ENCODE measurements at regions not wholly inside any gene's neighbourhood (a gene's known extent, or its start where the extent isn't known, plus 50 kb on each side); places are given as distances from the start of the nearest gene placed in this dataset.

- WGBS (ENCODE audit: missing lambda C conversion rate): 65% methylated on average over 3 of the region's 3 CpGs
- Histone ChIP-seq H3K4me2 (no peak overlapping the region), H3K4me1 (no peaks in the 10 kb centered on the region), H3K9me3 (no peaks in the 10 kb centered on the region), H3K4me3 (no peak overlapping the region), H3K27ac (no peak overlapping the region)
- DNase-seq (ENCODE audit: low read depth in 1 of 2, low spot score in 1 of 2) (no peak), FAIRE-seq (no peak), ATAC-seq (no peak)
- TF ChIP-seq HDAC2 (IDR thresholded peaks at IDR 0.05) (no peak), FOXS1 (CRISPR knock-in tag; IDR thresholded peaks at IDR 0.05) (no peak), NR3C1 (IDR thresholded peaks at IDR 0.05) (no peak), FOSL2 (IDR thresholded peaks at IDR 0.05) (no peak), FOSL2 (CRISPR knock-in tag; IDR thresholded peaks at IDR 0.05) (no peak), KDM5A (IDR thresholded peaks at IDR 0.05) (no peak), JUN (IDR thresholded peaks at IDR 0.05) (no peak), ZSCAN20 (CRISPR knock-in tag; IDR thresholded peaks at IDR 0.05) (no peak), EHMT2 (IDR thresholded peaks at IDR 0.05; ENCODE audit: low read depth) (no peak), RFX5 (IDR thresholded peaks at IDR 0.05) (no peak), SREBF2 (IDR thresholded peaks at IDR 0.05) (no peak)
- CTCF ChIA-PET: interaction anchor here (0.8 to 0.9 kb wide), 2 partner anchors 11 to 29 kb away, joined by 3 to 4 read pairs; no protein-coding TSS in a partner anchor
- POLR2A ChIA-PET: no interaction called here
These were observed 178.7 kb upstream of the CADM1 start for GRCh38 chr11:115682888-115683287.

- WGBS (ENCODE audit: missing lambda C conversion rate): 50% methylated on average over 5 of the region's 5 CpGs
- no peak for FAIRE-seq
These were observed 177.9 kb upstream of the CADM1 start for GRCh38 chr11:115682101-115682500.

GRCh38 chr11:115679945-115680344 is 175.7 kb upstream of the CADM1 start:
- Histone ChIP-seq H3K27ac (no peak overlapping the region), H3K4me1 (no peaks in the 10 kb centered on the region), H3K4me3 (no peak overlapping the region), H3K9me3 (no peaks in the 10 kb centered on the region), H3K4me2 (no peak overlapping the region)
- WGBS (ENCODE audit: missing lambda C conversion rate): 56% methylated on average over 4 of the region's 4 CpGs
- TF ChIP-seq TP53 (CRISPR knock-in tag; IDR thresholded peaks at IDR 0.05): no peak
- no peak for DNase-seq (ENCODE audit: low read depth in 1 of 2, low spot score in 1 of 2)
- CTCF ChIA-PET: interaction anchor here (1.2 to 1.6 kb wide), 3 partner anchors 11 to 30 kb away, joined by 4 to 7 read pairs (median 4); no protein-coding TSS in a partner anchor
- no peak for FAIRE-seq
- ATAC-seq: no peak
- POLR2A ChIA-PET: no interaction called here

More at GRCh38 chr11:115682101-115682500, 177.9 kb upstream of the CADM1 start:
- no peaks in the 10 kb centered on the region for H3K4me1 ChIP-seq
- H3K4me3 ChIP-seq: no peak overlapping the region
- H3K4me2 ChIP-seq: no peak overlapping the region
- ChIA-PET POLR2A (no interaction called here), CTCF (no interaction called here)
- H3K9me3 ChIP-seq: no peaks in the 10 kb centered on the region
- H3K27ac ChIP-seq: no peak overlapping the region
- TF ChIP-seq RFX5 (IDR thresholded peaks at IDR 0.05) (no peak), ESRRA (IDR thresholded peaks at IDR 0.05; ENCODE audit: borderline replicate concordance, low read length) (no peak), ZNF302 (CRISPR knock-in tag; IDR thresholded peaks at IDR 0.05) (no peak), RNF2 (IDR thresholded peaks at IDR 0.05; ENCODE audit: borderline replicate concordance, low read depth) (no peak), KDM5A (IDR thresholded peaks at IDR 0.05) (no peak), KDM1A (IDR thresholded peaks at IDR 0.05; ENCODE audit: low read depth) (no peak), HOXA7 (CRISPR knock-in tag; IDR thresholded peaks at IDR 0.05) (no peak), MAZ (IDR thresholded peaks at IDR 0.05; ENCODE audit: borderline replicate concordance, low read depth, low read length) (no peak), POLR2AphosphoS2 (conservative IDR thresholded peaks at IDR 0.05; ENCODE audit: low read length) (no peak), CTCF (IDR thresholded peaks at IDR 0.05) (no peak)
- no peak for ATAC-seq
- DNase-seq (ENCODE audit: low read depth in 1 of 2, low spot score in 1 of 2): no peak

- CTCF ChIA-PET: interaction anchor here (1.2 to 1.6 kb wide), 5 partner anchors 10 to 354 kb away, joined by 3 to 7 read pairs (median 4); no protein-coding TSS in a partner anchor
- DNase-seq (ENCODE audit: low read depth in 1 of 2, low spot score in 1 of 2) (peak; percentile 22 to 52), FAIRE-seq (no peak), ATAC-seq (peak; percentile 78 to 90)
- no peaks in the 10 kb centered on the region for H3K4me1 ChIP-seq
- 31% methylated on average over 5 of the region's 5 CpGs for WGBS (ENCODE audit: missing lambda C conversion rate)
- no peak overlapping the region for H3K27ac ChIP-seq
- H3K4me2 ChIP-seq: no peak overlapping the region
- H3K4me3 ChIP-seq: no peak overlapping the region
- POLR2A ChIA-PET: no interaction called here
- H3K9me3 ChIP-seq: no peaks in the 10 kb centered on the region
- TF ChIP-seq RAD21 (conservative IDR thresholded peaks at IDR 0.05 in 1 of 2, IDR thresholded peaks at IDR 0.05 in 1 of 2): peak; percentile 50 to 73
- TF ChIP-seq CTCF (IDR thresholded peaks at IDR 0.05): peak; percentile 32; the same call in 2 of the 3 replicates
- TF ChIP-seq CHD4 (IDR thresholded peaks at IDR 0.05; ENCODE audit: borderline replicate concordance): no peak
- TF ChIP-seq HOXB5 (CRISPR knock-in tag; IDR thresholded peaks at IDR 0.05): no peak
- peak; percentile 51 for TF ChIP-seq SMC3 (IDR thresholded peaks at IDR 0.05)
- TF ChIP-seq FOSL2 (IDR thresholded peaks at IDR 0.05): no peak
- no peak for TF ChIP-seq FOSL2 (CRISPR knock-in tag; IDR thresholded peaks at IDR 0.05)
These were observed 174.7 kb upstream of the CADM1 start for GRCh38 chr11:115678942-115679341.
